ENCODE measurements at regions not wholly inside any gene's neighbourhood (a gene's known extent, or its start where the extent isn't known, plus 50 kb on each side); places are given as distances from the start of the nearest gene placed in this dataset.

DNA sequence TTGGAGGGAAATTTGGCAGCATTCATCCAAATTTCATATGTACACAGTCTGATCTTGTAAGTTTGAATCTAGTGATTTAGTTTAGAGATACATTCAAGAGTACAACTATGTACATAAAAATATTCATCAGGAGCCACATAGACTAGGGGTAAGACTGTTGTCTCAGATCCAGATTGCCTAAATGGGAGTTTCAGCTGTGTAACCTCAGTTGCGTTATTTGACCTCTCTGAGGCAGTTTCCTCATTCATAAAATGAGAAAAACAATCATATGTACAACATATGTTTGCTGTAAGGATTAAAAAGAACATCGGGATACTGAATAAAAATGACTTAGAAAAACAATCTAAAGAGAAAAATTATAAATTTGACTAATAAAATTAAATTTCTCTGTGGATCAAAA, 577.5 kb downstream of the RPL10L start:
- TF ChIP-seq EZH2 (IDR thresholded peaks at IDR 0.05; ENCODE audit: insufficient read depth, poor library complexity, severe bottlenecking) (no peak), EZH2phosphoT487 (IDR thresholded peaks at IDR 0.05; ENCODE audit: insufficient read depth, low read depth) (no peak)
